Loucy (cell line): ENCODE measurements at regions not wholly inside any gene's neighbourhood (a gene's known extent, or its start where the extent isn't known, plus 50 kb on each side); places are given as distances from the start of the nearest gene placed in this dataset.

ENCODE experiments used
- H2AFZ ChIP-seq: fragments of 200-600 bp; sonication (generic); 2 replicates; pipeline ENCODE4 v1.6.0; 2016; ENCODE audit warnings: antibody characterized with exemption, mild to moderate bottlenecking, low read length, moderate library complexity
- H3F3A ChIP-seq: fragments of 200-600 bp; 2 replicates; pipeline ENCODE4 v1.6.0; 2016; ENCODE audit warnings: antibody characterized with exemption, low read depth, mild to moderate bottlenecking
- H3K27me3 ChIP-seq: fragments of 200-600 bp; sonication (generic); 2 replicates; pipeline ENCODE4 v1.6.1; 2014; ENCODE audit warnings: low read length, mild to moderate bottlenecking; ENCODE audit not compliant: insufficient read depth, poor library complexity, severe bottlenecking
- H3K36me3 ChIP-seq: fragments of 200-600 bp; sonication (generic); 2 replicates; pipeline ENCODE4 v1.6.1; 2016; ENCODE audit warnings: low read length; ENCODE audit not compliant: insufficient read depth
- H3K4me1 ChIP-seq: fragments of 200-600 bp; sonication (generic); 2 replicates; pipeline ENCODE4 v1.5.1; 2014; ENCODE audit warnings: low read length, mild to moderate bottlenecking; ENCODE audit not compliant: insufficient read depth, poor library complexity, severe bottlenecking
- H3K4me2 ChIP-seq: fragments of 200-600 bp; sonication (generic); 2 replicates; pipeline ENCODE4 v1.6.0; 2014; ENCODE audit warnings: antibody characterized with exemption, low read length, low read depth, mild to moderate bottlenecking; ENCODE audit not compliant: poor library complexity, severe bottlenecking
- H3K4me3 ChIP-seq: fragments of 200-600 bp; sonication (generic); 2 replicates; pipeline ENCODE4 v1.5.1; 2014; ENCODE audit warnings: low read length, mild to moderate bottlenecking, mixed read lengths; ENCODE audit not compliant: poor library complexity, severe bottlenecking
- H3K79me2 ChIP-seq: fragments of 200-600 bp; sonication (generic); 2 replicates; pipeline ENCODE4 v1.6.1; 2014; ENCODE audit warnings: low read length; ENCODE audit not compliant: insufficient read depth
- H3K9ac ChIP-seq: fragments of 200-600 bp; sonication (generic); 2 replicates; pipeline ENCODE4 v1.6.0; 2014; ENCODE audit warnings: mild to moderate bottlenecking, low read depth, low read length, moderate library complexity; ENCODE audit not compliant: poor library complexity, severe bottlenecking
- H3K9me2 ChIP-seq: fragments of 200-600 bp; sonication (generic); replicated peaks from 2 replicates; pipeline ENCODE4 v1.6.1; 2016; ENCODE audit warnings: low read depth, low read length, mixed read lengths
- H3K9me3 ChIP-seq: fragments of 200-600 bp; sonication (generic); 2 replicates; pipeline ENCODE4 v1.6.1; 2014; ENCODE audit warnings: mild to moderate bottlenecking, antibody characterized with exemption, low read length, low read depth; ENCODE audit not compliant: insufficient read depth
- H4K20me1 ChIP-seq: fragments of 200-600 bp; sonication (generic); 2 replicates; pipeline ENCODE4 v1.6.0; 2014; ENCODE audit warnings: antibody characterized with exemption, low read length, mild to moderate bottlenecking; ENCODE audit not compliant: insufficient read depth, poor library complexity, severe bottlenecking
- EZH2phosphoT487 ChIP-seq: fragments of 200-600 bp; IDR thresholded peaks from 2 replicates; pipeline ENCODE4 v1.6.1; 2018; ENCODE audit warnings: antibody characterized with exemption, mild to moderate bottlenecking, moderate library complexity, borderline replicate concordance
- TF ChIP-seq, protein P1 (sequence below): fragments of 200-600 bp; sonication (generic); conservative IDR thresholded peaks from 2 replicates; pipeline ENCODE4 v1.5.1; 2014; ENCODE audit warnings: mild to moderate bottlenecking, antibody characterized with exemption, low read length

- TF ChIP-seq EZH2phosphoT487 = no peak
- TF ChIP-seq, protein P1, sequence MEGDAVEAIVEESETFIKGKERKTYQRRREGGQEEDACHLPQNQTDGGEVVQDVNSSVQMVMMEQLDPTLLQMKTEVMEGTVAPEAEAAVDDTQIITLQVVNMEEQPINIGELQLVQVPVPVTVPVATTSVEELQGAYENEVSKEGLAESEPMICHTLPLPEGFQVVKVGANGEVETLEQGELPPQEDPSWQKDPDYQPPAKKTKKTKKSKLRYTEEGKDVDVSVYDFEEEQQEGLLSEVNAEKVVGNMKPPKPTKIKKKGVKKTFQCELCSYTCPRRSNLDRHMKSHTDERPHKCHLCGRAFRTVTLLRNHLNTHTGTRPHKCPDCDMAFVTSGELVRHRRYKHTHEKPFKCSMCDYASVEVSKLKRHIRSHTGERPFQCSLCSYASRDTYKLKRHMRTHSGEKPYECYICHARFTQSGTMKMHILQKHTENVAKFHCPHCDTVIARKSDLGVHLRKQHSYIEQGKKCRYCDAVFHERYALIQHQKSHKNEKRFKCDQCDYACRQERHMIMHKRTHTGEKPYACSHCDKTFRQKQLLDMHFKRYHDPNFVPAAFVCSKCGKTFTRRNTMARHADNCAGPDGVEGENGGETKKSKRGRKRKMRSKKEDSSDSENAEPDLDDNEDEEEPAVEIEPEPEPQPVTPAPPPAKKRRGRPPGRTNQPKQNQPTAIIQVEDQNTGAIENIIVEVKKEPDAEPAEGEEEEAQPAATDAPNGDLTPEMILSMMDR = no peak
- no peaks in the 10 kb centered on the region for H3K4me1 ChIP-seq
- no peaks in the 10 kb centered on the region for H3F3A ChIP-seq
- H3K4me2 ChIP-seq = no peak overlapping the region
- no peaks in the 10 kb centered on the region for H3K79me2 ChIP-seq
- H3K9me3 ChIP-seq = no peaks in the 10 kb centered on the region
- no peak overlapping the region for H3K9ac ChIP-seq
- no peaks in the 10 kb centered on the region for H3K27me3 ChIP-seq
- no peaks in the 10 kb centered on the region for H4K20me1 ChIP-seq
- H3K36me3 ChIP-seq = no peaks in the 10 kb centered on the region
- no peak overlapping the region for H3K4me3 ChIP-seq
- H2AFZ ChIP-seq = no peak overlapping the region
- H3K9me2 ChIP-seq = no peaks in the 10 kb centered on the region
These were observed 71.8 kb upstream of the PHACTR2 start for GRCh38 chr6:143605906-143606521.

GRCh38 chr6:143603455-143603854, 74.3 kb upstream of the PHACTR2 start:
- H3K4me1 ChIP-seq = peaks cover 6% of the 10 kb centered on the region
- H3K27me3 ChIP-seq = no peaks in the 10 kb centered on the region
- H3K36me3 ChIP-seq = no peaks in the 10 kb centered on the region
- no peak overlapping the region for H3K4me2 ChIP-seq
- no peaks in the 10 kb centered on the region for H3K9me3 ChIP-seq
- TF ChIP-seq, protein P1 = no peak
- no peak for TF ChIP-seq EZH2phosphoT487
- H3F3A ChIP-seq = no peaks in the 10 kb centered on the region
- H3K9me2 ChIP-seq = no peaks in the 10 kb centered on the region
- no peak overlapping the region for H3K9ac ChIP-seq
- no peak overlapping the region for H3K4me3 ChIP-seq
- H3K79me2 ChIP-seq = no peaks in the 10 kb centered on the region
- no peak overlapping the region for H2AFZ ChIP-seq
- no peaks in the 10 kb centered on the region for H4K20me1 ChIP-seq

DNA sequence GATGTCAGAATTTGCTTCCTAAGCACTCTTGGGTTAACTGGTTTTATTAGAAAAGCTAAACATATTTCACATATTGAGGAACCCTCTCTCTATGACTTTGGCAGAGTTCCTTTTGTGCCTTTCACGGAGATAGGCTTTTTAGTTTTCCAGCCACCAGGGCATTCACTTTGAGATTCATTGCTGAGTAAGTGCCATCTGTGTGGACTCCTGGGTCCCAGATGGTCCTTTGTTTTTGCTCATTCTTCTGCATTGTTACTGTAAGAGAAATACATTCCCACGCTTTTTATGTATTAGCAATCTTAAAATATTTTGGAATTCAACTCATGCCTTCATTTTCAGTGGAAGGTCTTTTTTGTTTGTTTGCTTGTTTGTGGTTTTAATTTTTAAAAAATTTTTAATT, 76.3 kb upstream of the PHACTR2 start:
- Histone ChIP-seq H3K4me3 (no peak overlapping the region), H3K36me3 (no peaks in the 10 kb centered on the region), H3K79me2 (no peaks in the 10 kb centered on the region), H3K9me2 (no peaks in the 10 kb centered on the region), H3K4me2 (no peak overlapping the region), H4K20me1 (no peaks in the 10 kb centered on the region), H3K27me3 (no peaks in the 10 kb centered on the region), H3K9me3 (no peaks in the 10 kb centered on the region), H3F3A (no peaks in the 10 kb centered on the region), H2AFZ (no peak overlapping the region), H3K4me1 (peaks cover 15% of the 10 kb centered on the region), H3K9ac (no peak overlapping the region)
- no peak for TF ChIP-seq EZH2phosphoT487
- TF ChIP-seq, protein P1 = no peak
